ENCODE measurements at regions not wholly inside any gene's neighbourhood (a gene's known extent, or its start where the extent isn't known, plus 50 kb on each side); places are given as distances from the start of the nearest gene placed in this dataset.
A peak's percentile ranks its signal among the peaks of the same experiment; 100 is the strongest.
"Not testable (repeated sequence)": the region's sequence is repeated elsewhere in the genome, so short reads cannot be mapped to it uniquely, and the experiment has no call there.

DNA sequence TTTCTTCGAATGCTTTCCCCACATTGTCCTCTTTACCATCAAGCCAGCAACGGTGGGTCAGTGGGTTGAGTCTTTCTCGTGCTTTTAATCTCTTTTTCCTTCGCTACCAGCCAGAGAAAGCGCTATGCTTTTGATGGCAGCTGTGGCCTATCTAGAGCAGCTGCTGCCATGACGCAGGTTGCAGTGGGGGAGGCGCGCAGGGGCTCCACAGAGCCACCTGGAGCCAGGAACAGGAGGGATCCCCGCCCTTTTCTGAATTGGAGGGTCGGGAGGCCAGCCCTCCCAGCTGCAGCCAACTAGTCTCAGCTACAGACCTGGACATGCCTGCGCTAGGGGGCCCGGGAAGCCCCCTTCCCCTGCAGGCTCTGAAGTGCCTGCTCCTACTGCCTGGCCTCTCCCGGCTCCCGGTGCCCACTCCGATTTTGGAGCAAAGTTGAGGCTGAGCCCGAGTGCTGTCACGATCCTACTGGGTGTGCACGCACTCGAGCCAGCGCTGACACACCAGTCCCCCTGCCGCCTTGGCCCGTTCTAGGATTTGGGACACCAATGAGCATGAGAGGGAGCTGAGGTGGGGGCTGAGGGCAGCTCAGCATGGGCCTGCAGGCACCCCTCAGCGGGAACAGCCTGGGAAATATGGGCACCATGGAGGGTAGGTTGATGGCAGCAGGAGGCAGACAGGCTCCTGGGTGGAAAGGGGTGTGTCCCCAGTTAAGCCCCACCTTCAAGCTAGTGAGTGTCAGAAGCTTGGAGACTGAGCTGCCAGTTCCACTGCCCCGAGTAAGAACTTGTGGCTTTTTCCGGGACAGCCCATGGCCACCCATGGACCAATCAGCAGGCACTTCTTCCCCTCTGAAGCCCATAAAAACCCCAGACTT is 784.2 kb downstream of the SLC6A15 start:
- no peak for DNase-seq

DNA sequence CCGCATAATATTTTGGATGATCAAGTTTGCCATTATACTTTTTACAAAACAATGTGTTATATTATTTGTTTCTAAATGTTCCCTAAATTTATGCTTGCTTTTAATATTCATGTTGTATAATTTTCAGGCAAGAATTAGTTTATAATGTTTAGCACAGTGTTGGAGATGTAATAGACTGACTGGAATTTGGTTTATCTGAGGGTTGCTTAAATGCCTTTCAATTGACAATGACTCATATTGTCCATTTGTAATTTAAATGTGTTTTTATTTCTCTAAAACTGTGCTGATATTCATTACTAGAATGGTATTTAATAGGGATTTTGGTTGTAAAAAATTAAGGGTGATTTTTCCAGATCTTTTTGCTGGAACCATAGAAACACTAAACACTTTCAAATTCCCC is 788.4 kb downstream of the SLC6A15 start:
- no peak for DNase-seq

- no peak for DNase-seq
Measured at GRCh38 chr12:84117190-84117589, 795.4 kb downstream of the SLC6A15 start.

DNA sequence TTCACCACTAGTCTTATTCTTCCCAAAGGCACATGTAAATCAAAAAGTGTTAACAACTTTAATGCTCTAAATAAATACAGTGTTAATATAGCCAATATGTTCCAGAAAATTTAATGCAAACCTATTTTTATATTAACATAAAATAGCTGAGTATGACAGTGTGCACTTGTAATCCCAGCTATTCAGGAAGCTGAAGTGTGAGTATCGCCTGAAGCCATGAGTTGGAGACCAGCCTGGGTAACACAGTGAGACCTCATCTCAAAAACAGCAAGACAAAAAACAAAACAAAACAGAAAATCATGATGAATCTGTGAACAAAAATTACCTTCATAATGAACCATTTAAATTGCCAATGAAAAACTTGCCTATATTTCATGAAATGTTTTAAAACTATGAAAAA is 798.9 kb downstream of the SLC6A15 start:
- peak; percentile 74 for DNase-seq

GRCh38 chr12:84103886-84104285 is 808.7 kb downstream of the SLC6A15 start:
- DNase-seq: not testable (repeated sequence)

DNA sequence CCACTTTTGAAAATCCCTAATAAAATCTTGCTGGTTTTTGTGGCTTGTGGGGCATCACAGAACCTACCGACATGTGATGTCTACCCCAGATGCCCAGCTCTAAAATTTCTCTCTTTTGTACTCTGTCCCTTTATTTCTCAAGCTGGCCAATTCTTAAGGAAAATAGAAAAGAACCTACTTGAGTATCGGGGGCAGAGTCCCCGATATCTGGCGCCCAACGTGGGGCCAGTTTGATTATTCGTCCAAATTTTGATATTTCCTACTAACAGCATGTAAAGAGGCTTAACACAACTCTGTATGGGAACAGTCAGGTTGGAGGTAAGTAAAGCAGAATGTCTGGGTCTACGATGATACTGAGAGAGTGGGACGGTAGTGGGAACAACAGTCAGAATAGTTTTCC is 810.6 kb downstream of the SLC6A15 start:
- not testable (repeated sequence) for DNase-seq

DNA sequence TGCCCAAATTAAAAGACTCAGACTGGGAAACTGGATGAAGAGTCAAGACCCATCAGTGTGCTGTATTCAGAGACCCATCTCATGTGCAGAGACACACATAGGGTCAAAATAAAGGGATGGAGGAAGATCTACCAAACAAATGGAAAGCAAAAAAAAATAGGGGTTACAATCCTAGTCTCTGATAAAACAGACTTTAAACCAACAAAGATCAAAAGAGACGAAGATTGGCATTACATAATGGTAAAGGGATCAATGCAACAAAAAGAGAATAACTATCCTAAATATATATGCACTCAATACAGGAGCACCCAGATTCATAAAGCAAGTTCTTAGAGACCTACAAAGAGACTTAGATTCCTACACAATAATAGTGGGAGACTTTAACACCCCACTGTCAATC is 813.0 kb downstream of the SLC6A15 start:
- DNase-seq: peak; percentile 21

- DNase-seq: no peak
Measured at GRCh38 chr12:84091651-84092050, 820.9 kb downstream of the SLC6A15 start.

- DNase-seq: no peak
Measured at GRCh38 chr12:84089356-84089755, 823.2 kb downstream of the SLC6A15 start.

DNA sequence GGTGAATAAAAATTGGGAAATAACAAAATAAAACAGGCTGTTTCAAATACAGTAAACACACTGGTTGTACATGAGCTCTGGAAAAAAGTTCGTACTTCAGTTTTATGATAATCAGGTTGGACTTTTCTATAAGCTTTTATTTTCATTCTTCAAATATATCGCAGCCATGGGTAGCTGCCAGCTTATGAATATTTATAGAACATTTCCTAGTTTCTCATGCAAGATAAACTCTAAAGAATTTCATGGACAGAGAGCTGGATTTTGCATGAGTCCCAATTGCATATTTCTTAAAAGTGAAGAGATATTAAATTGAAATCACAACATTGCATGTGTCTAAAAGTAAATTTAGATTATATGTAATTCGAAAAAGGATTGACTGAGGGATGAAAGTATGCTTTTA is 827.6 kb downstream of the SLC6A15 start:
- peak; percentile 61 for DNase-seq

GRCh38 chr12:84079626-84080025 is 833.0 kb downstream of the SLC6A15 start:
- peak; percentile 9 for DNase-seq

DNA sequence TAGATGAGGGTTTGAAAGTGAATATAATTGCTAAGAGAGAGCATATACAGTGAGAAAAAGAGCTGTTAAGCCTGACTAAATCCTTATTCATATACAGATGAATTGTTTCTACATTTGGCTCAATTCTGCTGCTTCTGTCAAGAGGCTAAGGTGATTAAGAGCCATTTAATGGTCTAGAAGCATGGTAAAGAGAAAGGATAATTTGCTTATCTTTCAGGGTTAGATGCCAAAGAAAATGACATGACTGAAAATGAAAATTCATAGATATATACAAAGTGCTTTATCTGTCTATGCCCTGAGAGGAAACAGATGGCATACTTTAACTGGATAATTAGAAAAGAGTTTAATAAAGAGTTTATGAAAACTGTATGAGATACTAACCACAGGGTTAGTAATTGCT is 834.9 kb downstream of the SLC6A15 start:
- DNase-seq: no peak

DNA sequence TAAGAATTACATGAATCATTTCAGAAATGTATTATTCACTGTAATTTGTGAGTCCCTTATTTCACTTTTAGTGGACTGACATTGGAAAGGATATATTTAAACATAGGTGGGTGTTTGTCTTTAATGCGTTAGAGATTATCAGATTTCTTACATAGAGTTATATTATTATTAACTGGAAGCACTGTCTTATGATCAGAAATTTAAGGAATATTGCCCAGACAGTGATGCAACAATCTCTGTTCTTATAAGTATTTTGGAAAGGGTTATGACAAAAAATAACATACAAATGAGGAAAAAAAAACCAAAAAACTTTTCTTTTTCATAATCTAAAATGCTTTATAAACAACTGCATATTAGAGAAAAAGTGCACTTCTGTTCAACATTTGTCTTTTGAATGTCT is 836.6 kb downstream of the SLC6A15 start:
- no peak for DNase-seq

- no peak for DNase-seq
Measured at GRCh38 chr12:84073401-84073800, 839.2 kb downstream of the SLC6A15 start.

- no peak for DNase-seq
Measured at GRCh38 chr12:84072961-84073360, 839.6 kb downstream of the SLC6A15 start.

DNA sequence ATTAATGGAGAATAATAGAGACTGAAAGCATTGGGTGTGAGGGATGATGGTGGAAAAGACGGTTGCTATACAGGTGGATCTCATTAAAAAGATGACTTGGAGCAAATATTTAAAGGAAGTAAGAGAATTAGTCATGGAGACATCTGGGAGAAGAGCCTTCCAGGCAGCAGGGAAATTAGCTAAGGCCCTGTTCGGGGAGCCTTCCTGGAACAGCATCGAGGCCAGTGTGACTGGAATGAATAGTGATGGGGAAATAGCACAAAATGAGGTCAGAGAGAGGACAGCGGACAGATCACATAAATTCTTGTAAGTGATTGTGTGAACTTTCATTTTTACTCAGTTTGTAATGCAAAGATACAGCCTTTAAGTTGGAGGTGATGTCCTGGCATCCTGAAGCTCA is 842.3 kb downstream of the SLC6A15 start:
- peak; percentile 88 for DNase-seq

DNA sequence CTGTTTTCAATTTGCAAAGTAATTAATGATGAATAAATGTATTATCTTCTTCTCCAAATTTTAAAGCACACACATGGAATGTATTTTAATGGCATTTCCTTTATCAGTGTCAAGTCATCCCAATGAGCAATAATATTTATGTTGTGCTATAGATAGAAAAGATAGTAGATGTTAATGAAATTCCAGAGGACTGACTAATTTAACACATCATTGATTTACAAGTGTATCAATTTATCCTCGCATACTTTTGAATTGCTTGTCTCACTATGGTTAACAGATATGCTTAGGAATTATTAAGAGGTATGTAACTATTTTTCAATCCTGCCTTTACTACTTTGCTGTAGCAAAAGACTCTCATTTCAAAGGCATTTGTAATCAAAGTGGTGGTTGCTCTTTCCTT is 842.9 kb downstream of the SLC6A15 start:
- peak; percentile 72 for DNase-seq

GRCh38 chr12:84069198-84069597 is 843.4 kb downstream of the SLC6A15 start:
- DNase-seq: peak; percentile 13

GRCh38 chr12:84058136-84058535 is 854.5 kb downstream of the SLC6A15 start:
- no peak for DNase-seq

DNA sequence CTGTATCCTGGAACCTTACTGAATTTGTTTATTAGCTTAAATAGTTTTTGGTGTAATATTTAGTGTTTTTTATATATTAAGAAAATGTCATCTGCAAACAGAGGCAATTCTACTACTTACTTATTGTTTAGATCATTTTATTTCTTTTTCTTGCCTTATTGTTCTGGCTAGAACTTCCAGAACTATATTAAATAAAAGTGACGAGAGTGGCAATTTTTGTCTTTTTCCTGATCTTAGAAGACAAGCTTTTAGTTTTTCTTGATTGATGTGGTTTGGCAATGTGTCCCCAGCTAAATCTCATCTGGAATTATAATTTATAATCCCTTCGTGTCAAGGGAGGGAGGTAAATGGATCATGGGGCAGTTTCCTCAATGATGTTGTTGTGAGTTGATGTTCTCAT is 857.8 kb downstream of the SLC6A15 start:
- no peak for DNase-seq

GRCh38 chr12:84047881-84048280 is 864.7 kb downstream of the SLC6A15 start:
- no peak for DNase-seq

DNA sequence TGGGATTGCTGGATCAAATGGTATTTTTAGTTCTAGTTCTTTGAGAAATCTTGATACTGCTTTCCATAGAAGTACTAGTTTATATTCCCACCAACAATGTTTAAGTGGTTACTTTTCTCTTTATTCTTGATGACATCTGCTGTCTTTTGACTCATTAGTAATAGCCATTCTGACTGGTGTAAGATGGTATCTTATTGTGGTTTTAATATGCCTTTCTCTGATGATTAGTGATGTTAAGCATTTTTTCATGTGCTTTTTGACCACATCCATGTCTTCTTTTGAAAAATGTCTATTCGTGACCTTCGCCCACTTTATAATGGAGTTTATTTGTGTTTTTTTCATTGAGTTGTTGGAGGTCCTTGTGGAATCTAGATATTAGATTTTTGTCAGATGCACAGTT is 865.7 kb downstream of the SLC6A15 start:
- DNase-seq: peak; percentile 11

- no peak for DNase-seq
Measured at GRCh38 chr12:84043355-84043754, 869.2 kb downstream of the SLC6A15 start.

GRCh38 chr12:84038242-84038641 is 874.4 kb downstream of the SLC6A15 start:
- DNase-seq: no peak

GRCh38 chr12:84036912-84037311 is 875.7 kb downstream of the SLC6A15 start:
- DNase-seq: no peak
